SU-DHL-6 (cell line): ENCODE measurements at regions not wholly inside any gene's neighbourhood (a gene's known extent, or its start where the extent isn't known, plus 50 kb on each side); places are given as distances from the start of the nearest gene placed in this dataset.

Experiments used
- CTCF ChIP-seq: fragments of 200-600 bp; sonication (generic); IDR thresholded peaks from one replicate; pipeline ENCODE4 v1.5.1; 2017; ENCODE audit warnings: antibody characterized with exemption, mild to moderate bottlenecking, low read length, moderate library complexity; ENCODE audit not compliant: insufficient read depth, poor library complexity, severe bottlenecking
- EZH2phosphoT487 ChIP-seq: fragments of 200-600 bp; sonication (generic), shearing (Covaris generic); conservative IDR thresholded peaks from 2 replicates; pipeline ENCODE4 v1.6.1; 2018; ENCODE audit warnings: mild to moderate bottlenecking, antibody characterized with exemption, low read length, moderate library complexity, mixed read lengths

- TF ChIP-seq CTCF: no peak
- TF ChIP-seq EZH2phosphoT487: no peak
These were observed 603.4 kb upstream of the AUTS2 start for GRCh38 chr7:68994841-68995240.
